AG09319 (cell line): ENCODE measurements at regions not wholly inside any gene's neighbourhood (a gene's known extent, or its start where the extent isn't known, plus 50 kb on each side); places are given as distances from the start of the nearest gene placed in this dataset.

Source experiments
- DNase-seq: peaks from one replicate; pipeline ENCODE4 v3.0.0-alpha.2; 2010; ENCODE audit warnings: low read depth; ENCODE audit errors: extremely low read depth
- TF ChIP-seq, protein P1 (sequence below): IDR thresholded peaks from 2 replicates; pipeline ENCODE4 v1.5.1; 2011; ENCODE audit warnings: low read depth, mild to moderate bottlenecking, inconsistent platforms, low read length, moderate library complexity

GRCh38 chr6:97450087-97450486 is 167.1 kb upstream of the MMS22L start:
- TF ChIP-seq, protein P1, sequence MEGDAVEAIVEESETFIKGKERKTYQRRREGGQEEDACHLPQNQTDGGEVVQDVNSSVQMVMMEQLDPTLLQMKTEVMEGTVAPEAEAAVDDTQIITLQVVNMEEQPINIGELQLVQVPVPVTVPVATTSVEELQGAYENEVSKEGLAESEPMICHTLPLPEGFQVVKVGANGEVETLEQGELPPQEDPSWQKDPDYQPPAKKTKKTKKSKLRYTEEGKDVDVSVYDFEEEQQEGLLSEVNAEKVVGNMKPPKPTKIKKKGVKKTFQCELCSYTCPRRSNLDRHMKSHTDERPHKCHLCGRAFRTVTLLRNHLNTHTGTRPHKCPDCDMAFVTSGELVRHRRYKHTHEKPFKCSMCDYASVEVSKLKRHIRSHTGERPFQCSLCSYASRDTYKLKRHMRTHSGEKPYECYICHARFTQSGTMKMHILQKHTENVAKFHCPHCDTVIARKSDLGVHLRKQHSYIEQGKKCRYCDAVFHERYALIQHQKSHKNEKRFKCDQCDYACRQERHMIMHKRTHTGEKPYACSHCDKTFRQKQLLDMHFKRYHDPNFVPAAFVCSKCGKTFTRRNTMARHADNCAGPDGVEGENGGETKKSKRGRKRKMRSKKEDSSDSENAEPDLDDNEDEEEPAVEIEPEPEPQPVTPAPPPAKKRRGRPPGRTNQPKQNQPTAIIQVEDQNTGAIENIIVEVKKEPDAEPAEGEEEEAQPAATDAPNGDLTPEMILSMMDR = no peak

DNA sequence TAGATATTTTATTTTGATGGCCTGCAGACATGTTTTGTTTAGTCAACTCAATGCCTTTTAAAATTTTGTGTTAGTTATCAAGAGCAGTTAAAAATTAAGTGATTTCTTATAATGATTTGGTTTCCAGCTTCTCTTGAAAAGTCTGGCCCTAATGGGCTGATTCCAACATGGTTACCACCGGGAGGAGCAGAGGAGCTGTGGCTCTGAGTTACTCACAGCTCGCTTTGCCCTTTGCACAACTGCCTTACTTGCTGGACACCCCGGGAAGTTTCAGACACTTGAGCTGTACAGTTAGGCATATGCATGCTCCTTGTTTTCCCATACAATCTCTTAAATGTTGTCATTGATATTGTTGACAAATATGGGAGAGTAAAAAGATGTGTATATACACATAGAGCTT is 173.1 kb upstream of the MMS22L start:
- DNase-seq = no peak
- TF ChIP-seq, protein P1 = no peak

More at GRCh38 chr6:97450087-97450486, 167.1 kb upstream of the MMS22L start:
- DNase-seq = no peak

- DNase-seq = no peak
- TF ChIP-seq, protein P1 = no peak
Measured at GRCh38 chr6:97459535-97459934, 176.5 kb upstream of the MMS22L start.

- TF ChIP-seq, protein P1 = no peak
- no peak for DNase-seq
Measured at GRCh38 chr6:97459986-97460385, 177.0 kb upstream of the MMS22L start.

DNA sequence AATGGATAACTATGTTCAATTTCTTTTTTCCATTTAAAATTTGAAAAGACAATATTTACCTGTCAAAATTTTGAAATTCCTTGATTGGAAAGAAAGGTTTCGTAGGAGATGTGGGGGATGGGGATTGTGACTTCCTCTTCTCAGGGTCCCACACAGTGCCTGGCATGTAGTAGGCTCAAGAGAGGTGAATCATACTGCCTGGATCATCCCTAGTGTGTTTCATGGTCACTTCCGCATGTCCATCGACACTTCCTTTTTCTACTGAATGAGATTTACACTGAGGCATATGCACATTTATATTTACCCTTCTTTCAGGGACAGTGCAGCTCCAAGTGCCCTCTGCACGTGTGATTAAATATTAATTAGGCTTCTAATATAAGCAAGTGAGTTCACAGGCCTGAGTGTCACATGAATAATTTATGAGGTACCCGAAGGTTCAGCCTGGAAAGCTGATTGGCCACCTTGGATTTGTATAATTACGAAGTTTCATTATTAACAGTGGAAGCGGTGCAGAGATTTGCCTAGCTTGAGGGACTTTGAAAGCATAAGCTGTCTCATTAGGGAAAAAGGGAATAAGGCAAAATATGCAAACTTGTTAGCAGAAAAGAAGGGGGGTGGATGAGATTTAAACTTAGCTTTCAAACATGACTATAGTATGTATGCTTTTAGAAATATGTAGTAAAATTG is 177.5 kb upstream of the MMS22L start:
- TF ChIP-seq, protein P1 = no peak
- no peak for DNase-seq

DNA sequence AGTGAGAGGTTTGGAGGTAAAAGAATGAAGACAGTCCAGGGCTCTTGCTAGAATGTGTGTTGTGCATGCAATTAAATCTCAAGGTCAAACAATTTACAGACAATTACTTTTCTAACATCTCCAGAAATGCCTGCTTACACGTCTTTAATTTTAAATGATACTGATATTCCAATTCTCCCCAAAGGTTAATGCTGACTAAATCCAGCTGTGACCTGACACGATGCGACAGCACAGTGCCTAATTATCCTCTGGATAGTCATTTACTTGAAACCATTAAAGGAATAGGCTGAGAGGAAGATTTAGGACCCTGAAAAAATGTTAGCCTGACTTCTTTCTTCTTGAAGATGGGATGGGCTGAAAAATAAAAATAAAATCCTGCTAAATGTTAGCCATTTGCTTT is 178.2 kb upstream of the MMS22L start:
- TF ChIP-seq, protein P1 = no peak
- no peak for DNase-seq

- DNase-seq = no peak
- TF ChIP-seq, protein P1 = no peak
Measured at GRCh38 chr6:97462031-97462430, 179.0 kb upstream of the MMS22L start.
